ENCODE measurements at regions not wholly inside any gene's neighbourhood (a gene's known extent, or its start where the extent isn't known, plus 50 kb on each side); places are given as distances from the start of the nearest gene placed in this dataset.

DNA sequence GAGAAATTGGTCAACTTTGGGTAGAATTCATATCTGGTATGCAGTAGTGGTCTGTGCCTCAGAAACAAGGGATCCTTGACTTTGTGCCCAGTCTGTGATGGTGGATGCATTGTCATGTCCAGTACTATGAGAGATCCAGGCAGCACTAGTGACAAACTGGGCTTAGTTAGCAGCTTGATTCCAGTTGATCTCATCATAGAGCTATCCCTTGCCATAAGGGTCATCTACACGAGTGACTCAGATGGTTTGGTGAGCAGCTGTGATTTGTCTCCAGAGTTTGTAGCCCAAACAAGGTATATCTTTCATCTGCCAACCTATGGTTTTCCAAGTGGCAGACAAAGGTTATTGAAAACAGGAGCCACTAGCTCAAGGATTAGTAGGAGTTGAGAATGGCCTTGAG, 298.8 kb downstream of the GBA3 start:
- no peak for DNase-seq (ENCODE audit: extremely low spot score)
- no peak for TF ChIP-seq CTCF (IDR thresholded peaks at IDR 0.05; ENCODE audit: control extremely low read depth, extremely low read depth, low read depth, missing control alignments)
- POLR2A ChIA-PET, result no interaction called here
- CTCF ChIA-PET, result interaction anchor here (0.8 to 1.1 kb wide), 2 partner anchors 22 to 94 kb away, joined by 3 read pairs; no protein-coding TSS in a partner anchor

GRCh38 chr4:22988526-22988925, 295.8 kb downstream of the GBA3 start:
- TF ChIP-seq CTCF (IDR thresholded peaks at IDR 0.05; ENCODE audit: control extremely low read depth, extremely low read depth, low read depth, missing control alignments), result no peak
- ChIA-PET CTCF (interaction anchor here (1.1 kb wide), 1 partner anchor 9 kb away, joined by 3 read pairs; no protein-coding TSS in a partner anchor), POLR2A (no interaction called here)
- no peak for DNase-seq (ENCODE audit: extremely low spot score)

DNA sequence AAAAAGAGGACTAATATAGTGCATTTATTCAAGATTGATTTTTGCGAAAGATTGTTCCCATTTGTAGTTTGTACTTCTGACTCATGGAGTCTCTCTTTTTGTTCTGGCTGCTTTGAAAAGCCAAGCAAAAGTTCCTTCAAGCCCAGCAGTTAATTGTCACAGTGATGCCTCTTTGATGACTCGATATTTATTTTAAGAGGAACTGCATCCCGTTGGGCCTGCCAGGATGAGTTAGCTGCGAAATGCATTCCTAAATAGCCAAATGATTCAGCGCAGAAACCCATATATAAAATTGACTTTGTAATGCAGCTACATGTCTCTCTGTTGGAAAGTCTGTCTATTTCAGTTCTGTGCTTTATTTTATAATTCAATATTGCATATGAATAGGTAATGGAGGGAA, 295.1 kb downstream of the GBA3 start:
- POLR2A ChIA-PET, result no interaction called here
- CTCF ChIA-PET, result interaction anchor here (1.1 kb wide), 1 partner anchor 9 kb away, joined by 3 read pairs; no protein-coding TSS in a partner anchor
- no peak for DNase-seq (ENCODE audit: extremely low spot score)
- TF ChIP-seq CTCF (IDR thresholded peaks at IDR 0.05; ENCODE audit: control extremely low read depth, extremely low read depth, low read depth, missing control alignments), result no peak

- POLR2A ChIA-PET, result no interaction called here
- no peak for DNase-seq (ENCODE audit: extremely low spot score)
- CTCF ChIA-PET, result interaction anchor here (2.2 kb wide), 1 partner anchor 14 kb away, joined by 7 read pairs; no protein-coding TSS in a partner anchor
- TF ChIP-seq CTCF (IDR thresholded peaks at IDR 0.05; ENCODE audit: control extremely low read depth, extremely low read depth, low read depth, missing control alignments), result no peak
Observed at GRCh38 chr4:22986881-22987280, 294.1 kb downstream of the GBA3 start.

GRCh38 chr4:22986262-22986661, 293.5 kb downstream of the GBA3 start:
- no peak for DNase-seq (ENCODE audit: extremely low spot score)
- POLR2A ChIA-PET, result no interaction called here

DNA sequence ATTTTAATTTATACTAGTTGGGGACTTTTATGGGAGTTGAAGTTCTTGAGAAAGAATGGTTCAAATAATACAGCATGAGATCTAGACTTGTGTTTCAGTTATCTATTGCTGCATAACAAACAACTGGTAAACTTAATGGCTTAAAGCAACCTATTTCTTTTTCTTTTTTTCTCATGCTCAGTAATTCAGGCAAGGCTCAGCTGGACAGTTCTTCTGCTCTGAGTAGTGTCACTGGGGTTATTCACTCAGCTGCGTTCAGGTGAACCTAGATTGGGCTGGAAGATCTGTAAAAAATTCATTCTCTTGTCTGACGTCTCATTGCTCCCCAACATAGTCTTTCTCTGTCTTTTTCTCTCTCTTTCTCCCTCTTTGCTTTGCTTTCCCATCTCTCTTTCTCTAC, 291.7 kb downstream of the GBA3 start:
- TF ChIP-seq CTCF (IDR thresholded peaks at IDR 0.05; ENCODE audit: control extremely low read depth, extremely low read depth, low read depth, missing control alignments), result no peak
- ChIA-PET CTCF (no interaction called here), POLR2A (no interaction called here)
- no peak for DNase-seq (ENCODE audit: extremely low spot score)

More at GRCh38 chr4:22986262-22986661, 293.5 kb downstream of the GBA3 start:
- CTCF ChIA-PET, result interaction anchor here (1.3 to 2.2 kb wide), 2 partner anchors 15 to 32 kb away, joined by 4 to 7 read pairs; no protein-coding TSS in a partner anchor
- no peak for TF ChIP-seq CTCF (IDR thresholded peaks at IDR 0.05; ENCODE audit: control extremely low read depth, extremely low read depth, low read depth, missing control alignments)

All from GM10248 (cell line).